GM19468 (cell line): ENCODE measurements at regions not wholly inside any gene's neighbourhood (a gene's known extent, or its start where the extent isn't known, plus 50 kb on each side); places are given as distances from the start of the nearest gene placed in this dataset.

Experiments
- ATAC-seq: cut with Tn5 transposase; IDR thresholded peaks from one replicate; pipeline ENCODE4 v1.9.1; 2021; ENCODE audit warnings: mild to moderate bottlenecking, moderate library complexity, moderate number of reproducible peaks; ENCODE audit not compliant: unreplicated experiment; ENCODE audit errors: extremely low read depth

GRCh38 chr2:59044736-59045135 lies 803.6 kb upstream of the FANCL start:
- no peak for ATAC-seq

DNA sequence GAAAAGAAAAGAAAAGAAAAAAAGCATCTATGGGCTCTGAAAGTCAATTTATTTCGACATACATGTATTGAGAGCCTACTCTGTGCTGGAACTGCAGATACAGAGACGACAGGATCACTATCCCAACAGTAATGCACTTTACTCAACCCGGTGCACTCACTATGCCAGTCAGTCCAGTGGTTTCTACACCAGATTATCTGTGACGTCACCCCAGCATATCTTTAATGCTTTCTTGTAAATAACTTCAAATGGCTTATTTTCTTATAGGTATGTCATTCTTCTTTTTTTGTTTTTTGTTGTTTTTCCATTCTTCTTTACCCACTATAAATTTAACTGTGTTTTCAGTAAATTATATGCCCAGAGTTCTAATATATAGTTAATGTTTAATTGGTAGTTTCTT lies 800.0 kb upstream of the FANCL start:
- ATAC-seq, result no peak

DNA sequence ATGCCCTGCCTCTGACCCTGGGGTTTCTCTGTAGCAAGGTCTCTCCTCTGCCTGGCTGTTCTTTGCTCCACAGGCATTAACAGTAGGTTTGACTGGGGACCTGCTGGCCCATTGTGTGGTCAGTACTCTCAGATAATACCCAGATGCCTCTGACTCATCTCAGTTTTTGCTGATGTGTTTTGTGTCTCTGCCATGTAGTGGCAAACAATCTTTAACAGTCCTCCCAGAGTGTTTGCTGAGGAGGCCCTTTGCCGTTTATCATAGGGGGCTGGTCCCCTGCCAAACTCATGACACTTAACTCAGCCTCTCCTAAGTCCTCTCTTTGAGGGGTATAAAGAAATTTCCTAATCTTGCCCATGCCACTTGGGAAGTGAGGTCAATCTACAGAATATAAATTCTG lies 793.7 kb upstream of the FANCL start:
- ATAC-seq, result no peak

DNA sequence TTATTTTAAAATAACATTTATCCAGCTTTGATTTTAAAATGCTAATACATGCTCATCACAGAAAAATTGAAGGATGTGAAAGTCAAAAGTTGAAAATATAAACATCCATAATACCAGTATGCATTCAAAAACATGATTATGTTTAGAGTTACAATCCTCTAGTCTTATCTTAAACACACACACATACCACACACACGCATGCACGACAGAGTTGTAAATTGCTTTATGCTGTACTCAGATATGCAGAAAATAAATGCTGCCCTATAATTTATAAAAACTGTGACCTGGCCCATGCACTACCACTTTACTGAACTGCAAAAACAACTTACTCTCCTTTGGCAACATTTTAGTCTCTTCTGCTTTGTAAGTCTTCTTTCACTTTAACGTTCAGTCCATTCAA lies 793.0 kb upstream of the FANCL start:
- ATAC-seq, result no peak

DNA sequence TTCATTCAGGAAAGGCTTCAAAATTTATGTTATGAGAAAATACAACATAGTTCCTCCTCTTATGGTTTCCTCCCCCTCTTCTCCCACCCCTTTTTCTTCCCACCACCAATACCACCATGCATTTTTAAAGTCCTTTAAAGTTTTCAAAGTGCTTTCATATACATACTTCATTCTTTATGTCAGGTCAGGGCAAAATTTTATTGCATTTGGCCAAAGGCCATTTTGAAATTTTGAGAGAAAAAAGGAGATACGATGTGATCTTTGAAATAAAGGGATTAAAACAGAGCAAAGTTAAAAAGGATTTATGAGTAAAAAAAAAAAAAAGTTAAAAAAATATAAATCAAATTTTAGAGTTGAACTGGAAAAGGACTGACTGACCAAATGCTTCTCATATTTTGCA lies 792.5 kb upstream of the FANCL start:
- ATAC-seq, result no peak

GRCh38 chr2:59032499-59032898 lies 791.4 kb upstream of the FANCL start:
- no peak for ATAC-seq

- no peak for ATAC-seq
These were observed 787.9 kb upstream of the FANCL start for GRCh38 chr2:59029058-59029457.

GRCh38 chr2:59027320-59027719 lies 786.2 kb upstream of the FANCL start:
- ATAC-seq, result no peak

GRCh38 chr2:59025157-59025757 lies 784.1 kb upstream of the FANCL start:
- ATAC-seq, result no peak

DNA sequence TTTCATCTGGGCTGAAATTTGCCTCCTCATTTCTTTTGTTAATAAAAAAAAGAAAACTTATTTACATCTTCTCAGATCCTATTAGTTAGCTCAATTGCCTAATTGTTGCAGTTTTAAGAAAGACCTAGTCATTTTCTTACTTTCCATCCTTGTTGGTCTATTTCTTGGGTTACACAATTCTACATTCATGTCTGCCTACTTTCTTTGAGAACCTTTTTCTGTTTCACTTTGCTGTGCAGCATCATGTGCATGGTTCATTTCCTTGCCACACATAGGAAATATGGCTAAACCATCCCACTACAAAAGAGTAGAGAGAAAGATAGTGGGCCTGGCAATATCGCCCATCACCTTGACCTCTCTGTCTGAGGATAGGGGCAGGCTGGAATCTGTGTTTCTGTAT lies 780.7 kb upstream of the FANCL start:
- no peak for ATAC-seq

DNA sequence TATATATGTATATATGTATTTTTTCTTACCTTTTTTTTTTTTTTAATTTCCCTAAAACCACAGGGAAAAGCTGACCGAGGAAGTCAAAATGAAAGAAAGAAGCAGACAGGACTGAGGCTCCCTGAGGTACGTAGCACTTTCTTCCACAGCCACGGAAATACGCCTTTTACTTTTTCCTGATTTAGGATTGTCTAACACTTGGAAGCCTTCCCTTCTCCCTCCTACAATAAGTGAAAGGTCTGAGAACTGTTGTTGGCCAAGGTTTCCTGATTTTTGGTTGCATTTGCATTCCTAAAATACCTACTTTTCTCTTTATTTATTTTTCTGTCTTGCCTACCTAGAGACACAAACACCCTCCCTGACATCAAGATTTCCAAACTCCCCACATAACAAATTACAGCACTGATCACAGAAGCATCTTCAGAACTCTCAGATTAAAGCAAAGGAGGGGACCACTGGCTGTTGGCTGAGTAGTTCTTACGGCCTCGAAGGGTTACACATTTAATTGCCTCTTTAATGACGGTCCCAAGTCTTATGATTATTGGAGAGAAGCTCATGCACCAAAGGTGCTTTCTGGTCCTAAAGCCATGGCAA lies 778.5 kb upstream of the FANCL start:
- ATAC-seq, result no peak

DNA sequence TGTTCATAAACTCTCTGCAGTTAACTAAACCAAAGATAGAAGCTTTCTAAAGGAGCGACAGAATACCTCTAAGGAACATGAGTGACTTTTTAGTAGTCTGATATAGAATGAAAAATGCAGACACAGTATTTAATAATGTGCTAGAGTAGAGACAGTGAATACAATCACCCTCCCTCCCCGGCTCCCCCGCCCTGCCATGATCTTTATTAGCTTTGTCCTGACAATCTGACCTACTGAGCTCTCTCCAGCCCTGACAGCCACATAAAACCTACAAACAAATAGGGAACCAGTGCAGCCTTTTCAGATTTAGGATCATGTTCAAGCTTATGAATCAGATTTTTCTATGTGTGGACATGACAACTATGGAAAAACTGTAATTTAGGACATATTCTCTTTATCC lies 777.6 kb upstream of the FANCL start:
- ATAC-seq, result no peak

DNA sequence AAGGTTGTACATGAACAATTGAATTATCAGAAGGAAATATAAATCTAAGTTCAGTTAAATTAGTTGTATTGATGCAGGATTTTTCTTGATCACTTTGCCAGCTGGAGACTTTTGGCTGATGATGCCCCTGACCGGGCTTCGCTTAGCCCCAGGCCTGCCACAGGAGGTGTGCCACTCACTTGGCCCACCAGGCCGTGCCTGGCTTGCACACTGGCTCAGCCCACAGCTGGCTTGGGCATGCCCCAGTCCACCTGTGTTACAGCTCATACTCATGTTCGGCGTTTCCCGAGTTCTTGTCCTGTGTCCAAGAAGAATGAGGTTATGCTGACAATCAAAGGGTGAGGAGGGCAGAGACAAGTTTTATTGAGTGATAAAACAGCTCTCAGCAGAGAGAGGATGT lies 773.9 kb upstream of the FANCL start:
- ATAC-seq, result no peak

DNA sequence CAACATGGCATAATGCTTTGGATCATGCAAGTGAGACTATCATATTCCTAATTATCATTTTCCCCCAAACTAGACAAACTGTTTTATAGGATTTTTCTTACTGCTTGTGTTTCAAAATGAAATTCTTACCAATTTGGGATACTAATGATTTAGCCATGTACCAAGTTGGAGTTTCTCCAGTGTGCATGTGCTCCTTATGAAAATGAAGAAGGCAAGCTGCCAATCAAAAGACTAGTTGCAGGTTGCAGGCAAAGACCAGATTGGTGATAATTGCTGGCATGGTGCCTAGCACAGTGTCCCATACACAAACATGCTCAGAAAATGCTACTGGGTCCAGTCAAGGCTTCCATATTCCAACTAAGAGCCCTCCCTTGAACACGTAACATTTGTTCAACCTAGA lies 771.8 kb upstream of the FANCL start:
- ATAC-seq, result no peak

GRCh38 chr2:59012234-59012633 lies 771.1 kb upstream of the FANCL start:
- no peak for ATAC-seq

- no peak for ATAC-seq
These were observed 767.8 kb upstream of the FANCL start for GRCh38 chr2:59008950-59009349.

GRCh38 chr2:59005836-59006615 lies 764.9 kb upstream of the FANCL start:
- ATAC-seq, result no peak

GRCh38 chr2:59004621-59005020 lies 763.5 kb upstream of the FANCL start:
- ATAC-seq, result no peak

GRCh38 chr2:59000796-59001195 lies 759.7 kb upstream of the FANCL start:
- no peak for ATAC-seq

DNA sequence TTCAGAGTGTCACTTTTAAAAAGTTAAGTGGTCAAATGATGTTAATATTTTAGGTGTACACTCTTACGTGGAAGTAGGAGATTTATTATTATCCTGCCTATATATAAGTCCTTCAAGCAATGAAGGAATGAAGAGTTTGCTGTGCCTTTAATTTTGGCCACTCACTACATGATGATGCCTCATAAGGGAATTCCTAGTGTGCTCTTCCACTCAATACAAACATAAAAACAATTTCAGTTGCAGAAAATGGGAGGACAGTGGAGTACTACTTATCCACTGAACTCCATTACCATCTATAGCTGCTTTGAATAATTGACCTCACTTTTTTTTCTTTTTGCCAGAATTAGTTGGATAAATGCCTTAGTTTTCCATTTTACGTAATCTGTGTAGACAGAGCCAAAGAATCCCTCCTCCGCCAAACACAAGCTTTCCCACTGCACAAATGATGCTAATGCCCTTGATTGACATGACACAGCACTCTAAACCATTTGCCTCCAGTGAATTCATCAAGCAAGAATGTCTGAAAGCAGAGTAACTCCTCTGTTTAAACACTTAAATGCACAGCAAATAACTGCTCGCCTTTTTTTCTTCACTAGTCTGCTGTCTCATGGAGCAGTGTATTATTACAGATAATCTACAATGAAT lies 751.1 kb upstream of the FANCL start:
- ATAC-seq, result no peak

DNA sequence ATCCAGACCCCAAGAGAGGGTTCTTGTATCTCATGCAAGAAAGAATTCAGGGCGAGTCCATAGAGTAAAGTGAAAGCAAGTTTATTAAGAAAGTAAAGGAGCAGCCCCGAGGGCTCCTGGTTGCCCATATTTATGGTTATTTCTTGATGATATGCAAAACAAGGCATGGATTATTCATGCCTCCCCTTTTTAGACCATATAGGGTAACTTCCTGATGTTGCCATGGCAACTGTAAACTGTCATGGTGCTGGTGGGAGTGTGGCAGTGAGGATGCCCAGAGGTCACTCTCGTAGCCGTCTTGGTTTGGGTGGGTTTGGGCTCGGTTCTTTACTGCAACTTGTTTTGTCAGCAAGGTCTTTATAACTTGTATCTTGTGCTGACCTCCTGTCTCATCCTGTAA lies 750.2 kb upstream of the FANCL start:
- ATAC-seq, result no peak
